Keratinocyte (primary cell): ENCODE measurements at regions not wholly inside any gene's neighbourhood (a gene's known extent, or its start where the extent isn't known, plus 50 kb on each side); places are given as distances from the start of the nearest gene placed in this dataset.

ENCODE experiments used
- DNase-seq: peaks from one replicate; pipeline ENCODE4 v3.0.0-alpha.2; 2011; ENCODE audit warnings: low read depth, missing footprints, low spot score
- FAIRE-seq: peaks from 2 replicates; lab custom pipeline; 2011; peaks lifted over from hg19 to GRCh38; lab: Jason Lieb, UNC
- H2AFZ ChIP-seq: 2 replicates; pipeline ENCODE4 v1.6.0; 2012; ENCODE audit warnings: low read length, control low read depth, inconsistent platforms; ENCODE audit not compliant: control insufficient read depth
- H3K27ac ChIP-seq: 2 replicates; pipeline ENCODE4 v1.5.1; 2011; ENCODE audit warnings: low read length; ENCODE audit not compliant: control insufficient read depth, insufficient read depth
- H3K27me3 ChIP-seq: 3 replicates; pipeline ENCODE4 v1.6.0; 2011; ENCODE audit warnings: low read length; ENCODE audit not compliant: control insufficient read depth, insufficient read depth; ENCODE audit errors: extremely low read depth
- H3K36me3 ChIP-seq, 2 experiments: 2 replicates in 1 of 2; 3 replicates in 1 of 2; pipeline ENCODE4 v1.5.1; 2011; ENCODE audit warnings: low read length in 2 of 2, mild to moderate bottlenecking in 1 of 2; ENCODE audit not compliant: control insufficient read depth in 2 of 2, insufficient read depth in 2 of 2; ENCODE audit errors: extremely low read depth in 1 of 2
- H3K4me1 ChIP-seq: 3 replicates; pipeline ENCODE4 v1.5.1; 2011; ENCODE audit warnings: low read length; ENCODE audit not compliant: control insufficient read depth, insufficient read depth; ENCODE audit errors: extremely low read depth
- H3K4me2 ChIP-seq: 3 replicates; pipeline ENCODE4 v1.6.0; 2011; ENCODE audit warnings: low read depth, low read length; ENCODE audit not compliant: control insufficient read depth, insufficient read depth; ENCODE audit errors: extremely low read depth
- H3K4me3 ChIP-seq, 3 experiments: fragments of 200-600 bp in 1 of 3; sonication (generic) in 1 of 3; 2 replicates in 2 of 3; 3 replicates in 1 of 3; pipeline ENCODE4 v1.5.1; 2011 to 2016; ENCODE audit warnings: low read length in 3 of 3, mild to moderate bottlenecking in 3 of 3, control low read depth in 2 of 3, inconsistent platforms in 1 of 3, low read depth in 1 of 3, mixed read lengths in 1 of 3, mixed run types in 1 of 3, moderate library complexity in 1 of 3; ENCODE audit not compliant: control insufficient read depth in 2 of 3, insufficient read depth in 2 of 3; ENCODE audit errors: extremely low read depth in 1 of 3
- H3K79me2 ChIP-seq: 2 replicates; pipeline ENCODE4 v1.6.0; 2012; ENCODE audit warnings: low read length; ENCODE audit not compliant: control insufficient read depth, insufficient read depth
- H3K9ac ChIP-seq: 3 replicates; pipeline ENCODE4 v1.6.0; 2011; ENCODE audit warnings: low read length; ENCODE audit not compliant: control insufficient read depth, insufficient read depth; ENCODE audit errors: extremely low read depth
- H3K9me1 ChIP-seq: 3 replicates; pipeline ENCODE4 v1.6.0; 2011; ENCODE audit warnings: low read length; ENCODE audit not compliant: control insufficient read depth, insufficient read depth; ENCODE audit errors: extremely low read depth
- H3K9me3 ChIP-seq: 2 replicates; pipeline ENCODE4 v1.5.1; 2012; ENCODE audit warnings: low read depth, low read length; ENCODE audit not compliant: control insufficient read depth
- H4K20me1 ChIP-seq: 3 replicates; pipeline ENCODE4 v1.6.0; 2011; ENCODE audit warnings: low read length; ENCODE audit not compliant: control insufficient read depth, insufficient read depth; ENCODE audit errors: extremely low read depth
- CTCF ChIP-seq, 3 experiments: IDR thresholded peaks in 1 of 3; conservative IDR thresholded peaks in 1 of 3; optimal IDR thresholded peaks in 1 of 3; 2 replicates in 2 of 3; 3 replicates in 1 of 3; pipeline versions ENCODE3 to v1.5.1; 2011; ENCODE audit warnings: low read length in 3 of 3, mild to moderate bottlenecking in 3 of 3, moderate library complexity in 2 of 3, control low read depth in 1 of 3, inconsistent platforms in 1 of 3; ENCODE audit not compliant: insufficient read depth in 2 of 3; ENCODE audit errors: extremely low read depth in 1 of 3
- EZH2 ChIP-seq: IDR thresholded peaks from one replicate; pipeline ENCODE4 v1.6.1; 2012; ENCODE audit warnings: inconsistent platforms, mild to moderate bottlenecking, low read length, moderate library complexity
- dilution Hi-C: fragments of 300-500 bp; cut with MboI; formaldehyde crosslinking; loops from one replicate; pipeline ENCODE4 v1.7.0; 2020; ENCODE audit warnings: low sequenced_read_pairs; ENCODE audit not compliant: extremely low pct_ligation_motif_present

GRCh38 chr13:40878823-40879222, 89.4 kb downstream of the SLC25A15 start:
- H3K9me1 ChIP-seq, result no peaks in the 10 kb centered on the region
- no peaks in the 10 kb centered on the region for H3K4me1 ChIP-seq
- FAIRE-seq (no peak), DNase-seq (no peak)
- H3K36me3 ChIP-seq, result no peaks in the 10 kb centered on the region
- H3K9ac ChIP-seq, result no peak overlapping the region
- no peaks in the 10 kb centered on the region for H4K20me1 ChIP-seq
- no peaks in the 10 kb centered on the region for H3K27me3 ChIP-seq
- H3K4me3 ChIP-seq, result no peak overlapping the region
- peaks cover 12% of the 10 kb centered on the region for H3K9me3 ChIP-seq
- no peak overlapping the region for H2AFZ ChIP-seq
- dilution Hi-C loops, result no loop called here
- H3K4me2 ChIP-seq, result no peak overlapping the region
- H3K79me2 ChIP-seq, result no peaks in the 10 kb centered on the region
- TF ChIP-seq EZH2 (no peak), CTCF (optimal IDR thresholded peaks at IDR 0.05 in 1 of 3, IDR thresholded peaks at IDR 0.05 in 1 of 3, conservative IDR thresholded peaks at IDR 0.05 in 1 of 3; ENCODE audit: extremely low read depth in 1 of 3, insufficient read depth in 2 of 3, low read length in 3 of 3) (no peak)
- no peak overlapping the region for H3K27ac ChIP-seq
